ENCODE measurements at regions not wholly inside any gene's neighbourhood (a gene's known extent, or its start where the extent isn't known, plus 50 kb on each side); places are given as distances from the start of the nearest gene placed in this dataset.

DNA sequence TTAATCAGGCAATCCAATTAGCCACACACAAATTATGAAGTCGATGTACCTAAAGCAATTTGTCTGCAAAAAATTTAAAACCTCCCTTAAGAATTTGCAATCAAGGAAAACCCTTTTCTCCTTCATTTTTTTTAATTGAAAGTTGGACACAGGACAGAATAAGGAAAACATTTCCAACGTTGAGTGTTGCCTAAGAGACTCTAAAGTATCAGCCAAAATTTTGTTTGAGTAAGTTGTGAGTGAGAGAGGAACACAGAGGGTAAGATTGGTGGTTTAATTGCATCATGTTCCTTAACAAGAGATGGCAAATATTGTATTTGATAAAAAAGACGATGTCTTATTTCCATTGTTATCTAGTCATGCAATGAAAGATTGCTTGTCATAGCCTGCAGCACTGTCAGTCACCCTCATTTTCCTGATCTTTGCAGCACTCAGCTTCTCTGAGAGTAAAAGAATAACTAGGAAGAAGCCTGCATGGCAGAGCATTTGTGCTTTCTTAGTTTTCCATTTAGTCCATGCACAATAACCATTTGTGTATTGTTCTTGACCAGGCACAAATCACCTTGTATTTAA lies 115.5 kb downstream of the ICOS start:
- Histone ChIP-seq H3K79me2 (ENCODE audit: insufficient read depth, low read length) (no peaks in the 10 kb centered on the region; the same call in 1 of the 2 replicates), H2BK5ac (ENCODE audit: insufficient read length, low read length) (no peak overlapping the region), H3K14ac (ENCODE audit: insufficient read depth, low read length) (no peak overlapping the region), H3K4me1 (ENCODE audit: insufficient read depth, low read length) (no peaks in the 10 kb centered on the region), H4K5ac (ENCODE audit: insufficient read length, low read depth, low read length) (no peak overlapping the region), H2AFZ (ENCODE audit: low read length) (no peak overlapping the region), H3K9ac (ENCODE audit: extremely low read depth, insufficient read length, low read length) (no peak overlapping the region), H3K9me3 (ENCODE audit: control insufficient read depth, low read depth, low read length) (no peaks in the 10 kb centered on the region), H3T11ph (ENCODE audit: low read length) (no peak overlapping the region), H2AK5ac (ENCODE audit: insufficient read length, low read length) (no peak overlapping the region), H3K18ac (ENCODE audit: insufficient read length, low read depth, low read length) (no peak overlapping the region), H3K56ac (ENCODE audit: insufficient read length, low read depth, low read length) (no peak overlapping the region), H3K4me2 (ENCODE audit: insufficient read depth, insufficient read length, low read length) (no peak overlapping the region), H3K27me3 (ENCODE audit: insufficient read depth, low read length) (no peaks in the 10 kb centered on the region), H4K20me1 (ENCODE audit: control insufficient read depth, insufficient read depth, insufficient read length) (no peaks in the 10 kb centered on the region), H3K23me2 (ENCODE audit: insufficient read length, low read depth, low read length, poor library complexity, severe bottlenecking) (no peaks in the 10 kb centered on the region), H3K79me1 (ENCODE audit: insufficient read depth, low read depth, low read length, poor library complexity, severe bottlenecking) (no peaks in the 10 kb centered on the region), H2BK12ac (ENCODE audit: insufficient read length, low read depth, low read length) (no peak overlapping the region), H3K23ac (ENCODE audit: insufficient read length, low read depth, low read length) (no peak overlapping the region), H3K27ac (ENCODE audit: insufficient read length, low read depth, low read length) (no peak overlapping the region), H4K8ac (replicated peaks; ENCODE audit: insufficient read length, low read depth, low read length) (no peak overlapping the region), H2BK15ac (ENCODE audit: low read depth, low read length) (no peak overlapping the region), H2BK120ac (ENCODE audit: low read depth, low read length, poor library complexity, severe bottlenecking) (no peak overlapping the region), H3K4ac (ENCODE audit: low read depth, low read length) (no peak overlapping the region), H4K91ac (ENCODE audit: insufficient read length, low read depth, low read length) (no peak overlapping the region), H2BK20ac (ENCODE audit: low read depth, low read length, poor library complexity, severe bottlenecking) (no peak overlapping the region)
- no peaks in the 10 kb centered on the region for H3K9me3 Mint-ChIP-seq
- TF ChIP-seq, protein P1, sequence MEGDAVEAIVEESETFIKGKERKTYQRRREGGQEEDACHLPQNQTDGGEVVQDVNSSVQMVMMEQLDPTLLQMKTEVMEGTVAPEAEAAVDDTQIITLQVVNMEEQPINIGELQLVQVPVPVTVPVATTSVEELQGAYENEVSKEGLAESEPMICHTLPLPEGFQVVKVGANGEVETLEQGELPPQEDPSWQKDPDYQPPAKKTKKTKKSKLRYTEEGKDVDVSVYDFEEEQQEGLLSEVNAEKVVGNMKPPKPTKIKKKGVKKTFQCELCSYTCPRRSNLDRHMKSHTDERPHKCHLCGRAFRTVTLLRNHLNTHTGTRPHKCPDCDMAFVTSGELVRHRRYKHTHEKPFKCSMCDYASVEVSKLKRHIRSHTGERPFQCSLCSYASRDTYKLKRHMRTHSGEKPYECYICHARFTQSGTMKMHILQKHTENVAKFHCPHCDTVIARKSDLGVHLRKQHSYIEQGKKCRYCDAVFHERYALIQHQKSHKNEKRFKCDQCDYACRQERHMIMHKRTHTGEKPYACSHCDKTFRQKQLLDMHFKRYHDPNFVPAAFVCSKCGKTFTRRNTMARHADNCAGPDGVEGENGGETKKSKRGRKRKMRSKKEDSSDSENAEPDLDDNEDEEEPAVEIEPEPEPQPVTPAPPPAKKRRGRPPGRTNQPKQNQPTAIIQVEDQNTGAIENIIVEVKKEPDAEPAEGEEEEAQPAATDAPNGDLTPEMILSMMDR (conservative IDR thresholded peaks at IDR 0.05), result no peak
- DNase-seq, result no peak
- no peak overlapping the region for H3K4me3 Mint-ChIP-seq
- no peak overlapping the region for H3K27ac Mint-ChIP-seq
- no peaks in the 10 kb centered on the region for H3K4me1 Mint-ChIP-seq
- WGBS (ENCODE audit: extremely low coverage, insufficient read length, low lambda C conversion rate), result no CpG with 5 or more reads among the region's 3 CpGs
- no peaks in the 10 kb centered on the region for H3K36me3 Mint-ChIP-seq (ENCODE audit: insufficient read depth in 1 of 3, low read depth in 3 of 3)
- peaks cover 2% of the 10 kb centered on the region; the same call in 1 of the 2 replicates for H3K27me3 Mint-ChIP-seq (ENCODE audit: low read depth)

Data from H9 (cell line).